Pancreas (tissue), 10 donors: ENCODE measurements at regions not wholly inside any gene's neighbourhood (a gene's known extent, or its start where the extent isn't known, plus 50 kb on each side); places are given as distances from the start of the nearest gene placed in this dataset.

Experiments
- ATAC-seq, 4 donors: fragments of 200-7000 bp; cut with Tn5 transposase; one replicate each; pipeline versions ENCODE4 v1.8.0 to v1.9.1; 2020; ENCODE audit warnings: mild to moderate bottlenecking in 4 of 4, moderate library complexity in 4 of 4
- DNase-seq, 6 donors: peaks; one replicate each; pipeline ENCODE4 v3.0.0-alpha.2; 2020
- FAIRE-seq: peaks from 2 replicates; lab custom pipeline; 2012; peaks lifted over from hg19 to GRCh38; lab: Jason Lieb, UNC
- H3K27ac ChIP-seq, 4 donors: fragments of 200-600 bp; sonication (generic); 1 replicate in 3 of 4; 2 replicates in 1 of 4; pipeline versions ENCODE4 v1.5.0 to v1.8.0; 2020
- H3K27me3 ChIP-seq, 4 donors: fragments of 200-600 bp; one replicate each; pipeline ENCODE4 v1.8.0; 2021
- H3K36me3 ChIP-seq, 3 donors: fragments of 200-600 bp; sonication (generic) in 1 of 3; one replicate each; pipeline versions ENCODE4 v1.5.0 to v1.8.0; 2020 to 2021
- H3K4me1 ChIP-seq, 3 donors: fragments of 200-600 bp; one replicate each; pipeline ENCODE4 v1.8.0; 2021
- H3K4me3 ChIP-seq, 4 donors: fragments of 200-600 bp; sonication (generic) in 2 of 4; one replicate each; pipeline versions ENCODE4 v1.5.0 to v1.8.0; 2020 to 2021
- H3K9me3 ChIP-seq, 4 donors: fragments of 200-600 bp; one replicate each; pipeline ENCODE4 v1.8.0; 2021
- WGBS, 2 donors: extraction: QIAGEN DNeasy Blood & Tissue Kit; methylation state at CpG; one replicate each; pipeline ENCODE4 v1.1.7; 2013; 5-methylcytosine and 5-hydroxymethylcytosine counted together
- intact Hi-C, 3 donors: fragments of 100-400 bp; cut with DNase I; formaldehyde crosslinking; loops; one replicate each; pipeline versions ENCODE4 v1.11.1 to v1.14.2; 2022
- TF ChIP-seq, protein P1 (sequence below), 4 donors: fragments of 200-600 bp; sonication (generic) in 3 of 4; IDR thresholded peaks; one replicate each; pipeline versions ENCODE4 v1.5.0 to v1.8.0; 2021; ENCODE audit warnings: antibody characterized with exemption in 4 of 4
- donor health status: healthy with polysubstance abuse.
- donor health status: DM: no; HTN: no; CAD: no; lungs with moderate emphysema.
- donor health status: DM: no; HTN: no; CAD: no.
- donor health status: control.
- donor health status: control.
- donor health status: Bipolar disorder and iron deficiency.
- donor health status: DM: yes; HTN: yes; CAD: no.
- donor health status: DM: no; HTN: no; CAD: no.
- donor health status: DM: no; HTN: no; CAD: no.
- donor health status: DM: yes; HTN: yes; CAD: no.

DNA sequence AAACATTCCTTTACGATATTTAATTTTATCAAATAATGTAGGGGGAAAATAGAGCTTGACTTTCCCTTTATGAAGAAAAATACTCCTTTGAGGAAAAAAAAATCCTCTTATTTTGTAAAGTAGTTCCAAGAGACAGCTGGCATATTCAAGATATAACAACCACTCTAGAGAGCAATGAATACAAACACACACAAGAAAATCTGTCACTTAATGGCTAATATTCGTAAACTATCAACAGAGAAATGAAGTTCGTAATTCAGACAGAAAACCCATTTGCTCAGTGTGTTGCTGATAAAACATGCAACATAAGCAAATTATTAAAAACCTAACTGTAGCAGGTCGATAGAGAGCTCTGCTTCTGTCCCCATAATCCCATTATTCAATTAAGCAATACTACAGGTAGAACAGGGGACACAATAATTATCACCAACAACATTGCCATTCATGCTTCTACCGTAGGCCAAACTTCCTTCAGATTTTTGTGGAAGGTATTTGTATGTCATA, 714.4 kb upstream of the MARCKS start:
- Histone ChIP-seq H3K27me3 (no peaks in the 10 kb centered on the region), H3K27ac (no peak overlapping the region), H3K4me1 (no peaks in the 10 kb centered on the region), H3K4me3 (no peak overlapping the region), H3K9me3 (no peaks in the 10 kb centered on the region), H3K36me3 (no peaks in the 10 kb centered on the region)
- FAIRE-seq (no peak), ATAC-seq (no peak), DNase-seq (no peak)
- intact Hi-C loops: no loop called here
- TF ChIP-seq, protein P1, sequence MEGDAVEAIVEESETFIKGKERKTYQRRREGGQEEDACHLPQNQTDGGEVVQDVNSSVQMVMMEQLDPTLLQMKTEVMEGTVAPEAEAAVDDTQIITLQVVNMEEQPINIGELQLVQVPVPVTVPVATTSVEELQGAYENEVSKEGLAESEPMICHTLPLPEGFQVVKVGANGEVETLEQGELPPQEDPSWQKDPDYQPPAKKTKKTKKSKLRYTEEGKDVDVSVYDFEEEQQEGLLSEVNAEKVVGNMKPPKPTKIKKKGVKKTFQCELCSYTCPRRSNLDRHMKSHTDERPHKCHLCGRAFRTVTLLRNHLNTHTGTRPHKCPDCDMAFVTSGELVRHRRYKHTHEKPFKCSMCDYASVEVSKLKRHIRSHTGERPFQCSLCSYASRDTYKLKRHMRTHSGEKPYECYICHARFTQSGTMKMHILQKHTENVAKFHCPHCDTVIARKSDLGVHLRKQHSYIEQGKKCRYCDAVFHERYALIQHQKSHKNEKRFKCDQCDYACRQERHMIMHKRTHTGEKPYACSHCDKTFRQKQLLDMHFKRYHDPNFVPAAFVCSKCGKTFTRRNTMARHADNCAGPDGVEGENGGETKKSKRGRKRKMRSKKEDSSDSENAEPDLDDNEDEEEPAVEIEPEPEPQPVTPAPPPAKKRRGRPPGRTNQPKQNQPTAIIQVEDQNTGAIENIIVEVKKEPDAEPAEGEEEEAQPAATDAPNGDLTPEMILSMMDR (IDR thresholded peaks at IDR 0.05): no peak
- WGBS, 2 donors: 79 to 83% methylated on average over 5 of the region's 5 CpGs

DNA sequence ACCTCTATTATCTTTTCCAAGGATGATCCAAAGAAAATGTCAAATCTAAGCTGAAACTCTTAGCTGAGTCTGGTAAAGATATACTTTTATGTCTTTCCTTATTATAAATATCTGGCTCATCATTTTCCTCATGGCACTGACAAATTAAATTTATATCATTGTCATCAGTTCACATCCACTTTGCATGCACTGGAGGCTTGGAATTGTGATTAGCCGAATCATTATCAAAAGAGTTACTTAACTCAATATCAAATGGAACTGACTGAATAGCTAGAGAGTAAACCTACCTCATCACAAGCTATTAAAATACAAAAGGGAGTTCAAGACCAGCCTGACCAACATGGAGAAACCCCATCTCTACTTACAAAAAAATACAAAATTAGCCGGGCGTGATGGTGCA, 713.9 kb upstream of the MARCKS start:
- intact Hi-C loops: no loop called here
- H3K27ac ChIP-seq: no peak overlapping the region
- FAIRE-seq (no peak), ATAC-seq (no peak), DNase-seq (no peak)
- no peaks in the 10 kb centered on the region for H3K27me3 ChIP-seq
- no peak overlapping the region for H3K4me3 ChIP-seq
- TF ChIP-seq, protein P1 (IDR thresholded peaks at IDR 0.05): no peak
- no peaks in the 10 kb centered on the region for H3K9me3 ChIP-seq
- no peaks in the 10 kb centered on the region for H3K36me3 ChIP-seq
- no peaks in the 10 kb centered on the region for H3K4me1 ChIP-seq
- WGBS, 2 donors: 88 to 99% methylated on average over 3 of the region's 3 CpGs

DNA sequence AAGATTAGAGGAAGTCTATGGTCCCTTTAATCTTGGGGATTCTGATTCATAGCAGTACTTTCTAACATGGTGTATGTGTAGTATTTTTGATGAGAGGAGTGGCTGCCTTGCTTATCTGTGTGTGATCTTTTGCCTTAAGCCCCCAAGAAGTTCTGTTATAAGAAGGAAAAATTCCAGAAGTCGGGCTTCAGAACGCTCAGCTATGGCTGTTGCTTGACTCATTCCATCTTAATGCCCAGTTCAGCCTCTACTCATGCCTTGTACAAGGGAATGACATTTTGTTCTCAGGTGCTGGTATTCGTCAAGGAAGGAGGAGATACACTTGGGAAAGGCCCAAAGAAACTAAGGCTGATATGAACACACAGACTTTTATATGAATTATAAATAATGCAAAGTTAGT, 713.0 kb upstream of the MARCKS start:
- intact Hi-C loops: no loop called here
- TF ChIP-seq, protein P1 (IDR thresholded peaks at IDR 0.05): no peak
- no peaks in the 10 kb centered on the region for H3K36me3 ChIP-seq
- H3K9me3 ChIP-seq: no peaks in the 10 kb centered on the region
- whole genome bisulfite sequencing, 2 donors: 73 to 88% methylated on average over 3 of the region's 3 CpGs
- DNase-seq (no peak), FAIRE-seq (no peak), ATAC-seq (no peak)
- no peaks in the 10 kb centered on the region for H3K4me1 ChIP-seq
- H3K4me3 ChIP-seq: no peak overlapping the region
- H3K27ac ChIP-seq: no peak overlapping the region
- no peaks in the 10 kb centered on the region for H3K27me3 ChIP-seq

DNA sequence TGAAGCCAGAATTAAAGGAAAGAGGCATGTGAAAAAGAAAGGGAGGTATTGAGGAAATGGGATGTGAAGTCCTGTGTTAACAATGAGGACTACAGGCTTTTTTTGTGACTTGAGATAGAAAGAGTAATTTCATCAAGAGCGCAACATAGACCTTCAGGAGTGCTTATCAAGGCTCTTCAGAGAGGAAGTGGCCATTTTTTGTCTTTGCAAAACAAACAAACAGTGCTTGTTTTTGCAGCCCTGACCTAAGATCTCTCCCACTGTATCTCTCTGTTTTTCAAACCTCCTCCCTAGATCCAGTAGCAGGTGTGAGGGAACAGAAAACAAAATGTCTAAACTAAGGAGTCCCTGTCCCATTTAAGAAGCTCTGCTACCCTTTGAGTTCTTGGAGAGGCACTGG, 710.3 kb upstream of the MARCKS start:
- WGBS, 2 donors: 90 to 96% methylated on average over 1 of the region's 1 CpG
- FAIRE-seq (no peak), DNase-seq (no peak), ATAC-seq (no peak)
- Histone ChIP-seq H3K9me3 (no peaks in the 10 kb centered on the region), H3K4me1 (no peaks in the 10 kb centered on the region), H3K27ac (no peak overlapping the region), H3K27me3 (no peaks in the 10 kb centered on the region), H3K36me3 (no peaks in the 10 kb centered on the region), H3K4me3 (no peak overlapping the region)
- intact Hi-C loops: no loop called here
- TF ChIP-seq, protein P1 (IDR thresholded peaks at IDR 0.05): no peak

DNA sequence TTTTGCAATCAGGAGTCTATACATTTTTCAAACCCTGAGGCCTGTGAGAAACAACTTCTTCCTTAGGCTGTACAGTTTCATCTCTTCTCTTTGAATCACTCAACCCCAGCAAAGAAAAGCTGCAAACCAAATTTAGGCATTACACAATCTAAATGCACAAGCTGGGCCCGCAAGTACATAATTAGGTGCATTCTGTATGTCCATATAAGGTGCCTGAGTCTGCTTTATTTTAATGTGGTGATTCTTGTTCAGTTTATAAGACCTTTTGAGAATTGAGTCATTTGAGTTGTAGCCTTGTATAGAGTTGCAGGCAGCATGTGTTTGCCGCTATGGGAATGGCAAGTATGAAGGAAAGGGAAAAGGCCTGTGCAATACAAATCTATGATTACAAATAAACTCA, 709.6 kb upstream of the MARCKS start:
- FAIRE-seq (no peak), DNase-seq (no peak)

More for the DNA sequence above, 709.6 kb upstream of the MARCKS start:
- Histone ChIP-seq H3K9me3 (no peaks in the 10 kb centered on the region), H3K4me3 (no peak overlapping the region), H3K36me3 (no peaks in the 10 kb centered on the region), H3K4me1 (no peaks in the 10 kb centered on the region), H3K27me3 (no peaks in the 10 kb centered on the region), H3K27ac (no peak overlapping the region)
- 93 to 95% methylated on average over 2 of the region's 2 CpGs for WGBS, 2 donors
- ATAC-seq: no peak
- TF ChIP-seq, protein P1 (IDR thresholded peaks at IDR 0.05): no peak
- intact Hi-C loops: no loop called here
